GM19463 (cell line): ENCODE measurements at regions not wholly inside any gene's neighbourhood (a gene's known extent, or its start where the extent isn't known, plus 50 kb on each side); places are given as distances from the start of the nearest gene placed in this dataset.

Experiments used
- ATAC-seq: cut with Tn5 transposase; IDR thresholded peaks from one replicate; pipeline ENCODE4 v1.9.1; 2021; ENCODE audit warnings: mild to moderate bottlenecking, moderate library complexity; ENCODE audit not compliant: unreplicated experiment

DNA sequence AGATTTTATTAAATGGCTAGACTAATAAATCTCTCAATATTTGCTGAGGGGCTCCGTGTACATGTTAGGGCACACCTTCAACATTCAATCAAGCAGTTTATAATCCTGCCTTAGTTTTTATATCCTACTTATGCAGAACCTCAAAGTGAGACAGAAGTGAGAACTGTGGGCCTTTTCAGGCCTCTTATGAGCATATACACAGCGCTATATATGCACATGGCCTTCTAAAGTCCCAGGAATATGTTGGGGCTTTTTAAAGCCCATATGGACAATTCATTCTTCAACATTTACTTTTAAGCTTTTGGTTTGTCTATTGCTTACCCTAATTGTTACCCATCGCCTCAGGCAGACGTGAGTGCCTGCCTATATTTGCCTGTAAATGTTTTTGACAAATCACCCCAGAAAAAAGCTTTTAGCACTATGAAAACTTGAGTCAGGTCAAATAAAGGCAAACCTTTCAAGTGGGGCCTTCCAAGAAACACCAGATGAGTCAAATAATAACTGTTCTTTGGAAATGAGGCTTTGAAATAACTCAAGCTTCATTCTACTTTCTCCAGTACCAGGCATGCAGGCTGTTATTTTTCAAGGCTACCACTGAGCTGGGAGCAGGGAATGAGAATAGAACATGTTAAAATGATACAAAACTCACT is 58.2 kb downstream of the ESM1 start:
- ATAC-seq = no peak

DNA sequence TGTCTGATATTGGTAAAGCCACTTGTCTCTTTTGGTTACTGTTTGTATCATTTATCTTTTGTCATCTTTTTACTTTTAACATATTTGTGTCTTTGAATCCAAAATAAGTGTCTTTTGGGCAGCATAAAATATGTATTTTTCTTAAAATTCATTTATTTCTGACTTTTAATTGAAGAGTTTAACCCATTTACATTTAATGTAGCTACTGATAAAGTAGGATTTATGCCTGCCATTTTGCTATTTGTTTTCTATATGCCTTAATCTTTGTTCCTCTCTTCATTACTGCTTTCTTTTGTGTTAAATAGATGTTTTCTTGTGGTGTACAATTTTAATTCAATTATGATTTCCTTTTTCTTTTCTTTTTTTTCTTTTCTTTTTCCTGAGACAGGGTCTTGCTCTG is 60.9 kb downstream of the ESM1 start:
- ATAC-seq = no peak

DNA sequence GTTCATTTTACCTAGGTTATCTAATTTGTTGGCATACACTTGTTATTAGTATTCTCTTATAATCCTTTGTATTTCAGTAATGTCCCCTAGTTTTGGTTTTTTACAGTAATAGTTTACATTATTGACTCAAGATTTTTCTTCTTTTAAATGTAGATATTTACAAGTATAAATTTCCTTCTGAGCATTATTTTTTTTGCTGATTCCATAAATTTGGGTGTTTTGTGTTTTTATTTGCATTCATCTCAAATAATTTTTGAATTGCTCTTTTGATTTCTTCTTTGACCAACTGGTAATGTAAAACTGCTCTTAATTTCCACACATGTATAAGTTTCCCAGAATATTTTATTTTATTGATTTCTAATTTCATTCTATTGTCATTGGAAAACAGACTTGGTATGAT is 68.1 kb downstream of the ESM1 start:
- ATAC-seq = no peak

DNA sequence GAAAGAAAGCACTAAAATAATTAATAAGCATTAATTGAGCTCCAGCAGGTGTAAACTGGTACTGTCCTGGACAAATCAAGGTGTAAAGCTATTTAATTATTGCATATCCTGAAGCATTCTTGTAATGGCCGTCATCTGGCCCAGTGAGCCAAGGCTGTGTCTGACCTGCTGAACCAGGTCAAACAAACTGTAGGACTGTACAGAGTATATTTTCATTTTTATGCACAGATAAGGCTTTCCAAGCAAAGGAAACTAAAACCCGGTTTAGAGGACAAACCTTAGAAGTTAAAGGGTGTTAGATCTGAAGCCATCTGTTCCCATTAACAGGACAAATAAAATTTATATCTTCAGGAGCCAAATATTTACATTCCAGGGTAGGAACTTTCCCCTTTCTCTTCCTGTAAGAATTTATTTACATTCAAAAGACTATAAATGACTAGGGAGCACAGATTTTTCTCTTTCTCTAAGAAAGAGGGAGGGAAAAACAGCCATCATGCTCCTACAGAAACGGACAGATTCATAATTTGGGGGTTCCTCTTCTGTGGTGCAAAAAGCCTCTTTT is 69.8 kb downstream of the ESM1 start:
- no peak for ATAC-seq

DNA sequence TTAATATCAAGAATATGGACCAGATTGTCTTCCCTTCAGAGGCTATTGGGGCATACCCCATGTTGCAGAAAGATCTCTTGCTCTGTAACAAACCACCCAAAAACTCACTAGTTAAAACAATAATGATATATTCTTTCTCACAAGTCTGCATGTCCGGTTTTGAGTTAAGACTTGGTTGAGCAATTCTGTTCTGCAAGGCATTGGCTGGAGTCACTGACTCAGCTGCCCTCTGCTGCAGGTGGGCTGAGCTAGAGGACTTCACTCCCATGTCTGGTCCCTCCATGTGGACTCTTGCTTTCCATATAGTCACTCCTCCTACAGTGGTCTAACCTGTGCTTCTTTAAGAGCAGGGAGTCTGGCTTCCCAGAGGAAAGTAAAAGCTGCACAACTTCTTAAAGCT is 73.4 kb downstream of the ESM1 start:
- ATAC-seq = no peak

DNA sequence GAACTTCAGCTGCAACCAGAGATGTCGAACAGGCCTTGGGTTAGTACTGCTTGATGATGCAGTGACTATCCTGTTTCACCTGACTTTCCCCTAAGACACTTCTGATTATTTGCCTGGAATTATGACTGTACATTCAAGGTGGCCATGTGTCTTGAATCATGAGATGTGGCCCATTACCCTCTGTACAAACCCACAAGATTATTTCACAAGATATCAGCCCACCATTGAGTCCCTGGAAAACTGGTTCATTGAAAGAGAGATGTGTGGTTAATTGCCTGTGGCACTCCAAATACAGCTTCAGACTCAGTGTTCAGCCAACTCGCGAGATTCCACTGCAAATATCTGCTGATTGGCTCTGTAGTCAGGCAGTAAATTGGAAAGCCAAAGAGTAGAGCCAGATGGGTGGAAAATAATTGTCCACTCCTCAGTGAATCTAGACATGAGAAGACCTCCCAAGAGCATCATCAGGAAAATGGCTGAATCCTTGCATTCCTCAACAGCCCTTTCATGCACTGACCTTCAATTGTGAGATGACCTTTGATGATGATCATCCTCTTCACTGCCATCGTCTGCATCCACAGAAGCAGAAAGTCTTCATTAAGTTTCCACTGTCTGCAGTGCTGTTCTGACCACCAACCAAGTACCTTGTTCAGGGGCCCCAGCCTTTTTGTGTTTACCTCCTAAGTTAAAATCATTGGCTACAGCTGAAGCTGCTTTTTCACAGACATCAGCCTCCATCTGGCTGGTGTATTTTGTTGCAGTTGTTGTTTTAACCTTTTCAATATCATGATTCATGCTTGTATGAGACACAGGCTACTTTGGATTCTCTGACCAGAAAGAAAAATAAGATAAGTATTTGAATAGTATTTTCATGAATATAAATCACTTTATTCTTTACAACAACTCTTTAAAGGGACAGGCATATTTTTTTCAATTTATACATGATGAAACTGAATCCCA is 75.2 kb downstream of the ESM1 start:
- no peak for ATAC-seq

DNA sequence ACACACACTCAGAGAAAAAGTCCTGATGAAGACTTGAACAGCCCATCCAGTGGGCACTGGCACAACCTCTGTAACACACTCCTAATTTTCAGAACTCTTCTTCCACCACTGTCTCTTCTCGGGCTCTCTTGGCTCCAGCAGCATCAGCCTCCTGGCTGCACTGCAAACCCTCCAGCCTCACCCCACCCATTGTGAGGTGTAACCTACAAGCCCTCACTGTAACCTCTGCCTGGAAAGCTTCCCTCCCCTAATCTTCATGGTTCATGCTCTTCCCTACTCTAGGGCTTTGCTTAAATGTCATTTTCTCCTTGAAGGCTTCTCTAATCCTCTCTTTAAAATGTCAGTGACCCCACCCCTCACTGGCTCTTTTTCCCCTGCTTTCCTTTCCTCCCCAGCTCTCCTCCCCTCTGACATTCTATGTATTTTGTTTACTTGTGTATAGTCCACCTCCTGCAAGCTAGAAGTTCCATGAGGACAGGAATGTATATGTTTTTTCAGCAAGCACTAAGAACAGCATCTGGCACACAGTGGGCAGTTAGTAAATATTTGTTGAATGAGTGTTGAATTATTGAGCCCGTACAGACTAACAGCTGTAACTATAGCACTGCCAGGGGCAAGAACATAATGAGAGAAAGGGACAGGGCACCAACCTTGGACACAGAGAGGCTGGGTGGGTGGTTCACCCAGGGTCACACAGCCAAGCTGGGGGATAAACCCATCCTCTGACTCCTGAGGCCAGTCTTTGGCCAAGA is 76.4 kb downstream of the ESM1 start:
- no peak for ATAC-seq

DNA sequence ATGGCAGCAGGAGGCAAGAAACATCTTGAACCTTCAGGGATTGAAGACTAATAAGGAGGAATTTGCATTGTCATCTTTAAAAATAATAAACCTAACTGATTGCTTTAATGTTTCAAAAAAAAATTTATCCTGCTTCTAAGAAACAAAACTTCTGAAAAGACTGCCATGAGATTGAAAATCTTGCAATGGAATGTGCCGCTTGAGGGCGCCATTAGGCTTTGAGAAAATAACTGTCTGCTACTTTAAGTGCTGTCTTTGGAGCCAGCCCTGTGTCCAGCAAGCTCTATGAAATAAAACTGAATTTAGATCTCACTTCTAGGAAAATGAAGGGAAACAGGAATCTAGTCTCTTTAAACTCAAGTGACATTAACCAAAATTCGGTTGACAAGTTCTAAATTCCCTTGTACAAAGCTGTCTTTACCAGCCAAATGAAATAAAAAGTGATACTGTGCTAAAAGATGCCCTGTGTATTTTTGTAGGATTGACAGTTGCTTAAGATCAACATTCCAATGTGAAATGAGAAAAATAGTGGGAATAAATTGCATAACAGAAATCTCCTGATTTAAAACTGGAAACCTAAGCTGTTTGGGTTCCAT is 79.4 kb downstream of the ESM1 start:
- no peak for ATAC-seq

DNA sequence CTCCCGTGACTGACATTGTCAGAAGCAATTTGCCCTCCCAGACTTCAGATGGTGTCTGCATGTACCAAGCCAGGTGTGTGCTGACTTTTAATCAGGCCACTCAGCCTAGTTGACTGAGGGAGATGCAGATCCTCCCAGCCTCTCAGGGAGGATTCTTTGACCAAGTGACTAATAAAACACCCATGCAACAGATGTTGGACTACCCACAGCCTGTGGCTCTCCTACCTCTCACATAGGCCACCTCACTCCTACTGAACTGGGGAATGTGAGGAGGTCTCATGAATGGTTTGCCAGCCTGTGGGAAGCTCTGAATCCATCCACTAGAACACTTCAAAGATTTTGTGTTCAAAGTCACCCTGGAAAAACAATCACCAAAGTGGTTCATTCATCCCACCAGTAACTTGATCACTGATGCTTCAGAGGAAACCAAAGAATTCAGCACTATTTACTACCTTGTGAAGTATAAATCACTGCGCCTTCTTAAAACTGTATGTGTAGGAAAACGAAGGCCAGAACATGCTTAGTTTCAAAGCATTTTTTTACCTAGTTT is 80.1 kb downstream of the ESM1 start:
- ATAC-seq = no peak

DNA sequence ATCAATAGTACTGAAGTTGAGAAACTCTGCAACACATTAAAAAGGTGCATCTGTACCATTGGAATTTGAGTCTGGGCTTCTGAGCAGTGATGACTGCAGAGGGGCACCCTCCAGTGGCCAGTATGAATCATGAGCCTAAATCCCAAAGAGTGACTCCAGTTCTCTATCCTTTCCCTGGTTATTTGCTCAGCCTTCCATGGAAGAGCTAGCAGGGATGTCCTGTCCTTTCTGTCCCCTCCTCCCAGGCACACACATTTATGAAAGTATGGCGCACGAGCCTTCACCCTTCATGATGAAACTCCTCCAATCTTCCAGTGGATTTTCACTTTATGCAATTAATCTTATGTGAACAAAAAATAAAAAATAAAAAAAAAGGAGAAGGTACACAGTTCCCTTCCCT is 81.0 kb downstream of the ESM1 start:
- no peak for ATAC-seq

DNA sequence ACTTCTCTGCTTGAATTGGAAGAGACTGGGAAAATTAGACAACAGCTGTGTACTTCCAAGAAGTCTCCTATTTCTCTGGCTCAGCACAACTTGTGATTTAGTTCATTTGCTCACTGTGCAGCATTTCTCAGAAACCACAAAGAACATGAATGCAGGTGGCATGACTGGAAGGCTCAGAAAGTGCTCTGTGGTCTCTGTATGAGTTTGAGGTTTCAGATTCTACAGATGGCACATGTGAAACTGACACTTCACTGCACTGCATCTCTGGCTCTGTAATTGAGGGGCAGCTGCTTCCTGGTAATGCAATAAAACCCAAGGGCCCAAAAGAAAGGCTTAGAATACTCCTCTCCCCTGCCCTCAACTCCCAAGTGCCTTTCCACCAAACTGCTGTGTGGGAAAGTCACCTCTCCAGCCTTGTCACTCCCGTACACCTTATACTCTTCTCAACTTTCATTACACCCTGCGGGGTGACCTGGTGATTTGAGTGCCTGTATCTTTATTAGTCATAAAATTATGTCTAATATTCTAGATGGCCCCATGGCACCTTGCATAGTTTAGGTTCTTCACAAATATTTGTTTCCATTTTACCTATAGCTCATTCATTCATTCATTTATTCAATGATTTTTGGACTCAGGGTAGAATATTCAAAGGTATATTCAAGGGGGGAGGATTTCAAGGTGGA is 82.5 kb downstream of the ESM1 start:
- ATAC-seq = peak; percentile 100

DNA sequence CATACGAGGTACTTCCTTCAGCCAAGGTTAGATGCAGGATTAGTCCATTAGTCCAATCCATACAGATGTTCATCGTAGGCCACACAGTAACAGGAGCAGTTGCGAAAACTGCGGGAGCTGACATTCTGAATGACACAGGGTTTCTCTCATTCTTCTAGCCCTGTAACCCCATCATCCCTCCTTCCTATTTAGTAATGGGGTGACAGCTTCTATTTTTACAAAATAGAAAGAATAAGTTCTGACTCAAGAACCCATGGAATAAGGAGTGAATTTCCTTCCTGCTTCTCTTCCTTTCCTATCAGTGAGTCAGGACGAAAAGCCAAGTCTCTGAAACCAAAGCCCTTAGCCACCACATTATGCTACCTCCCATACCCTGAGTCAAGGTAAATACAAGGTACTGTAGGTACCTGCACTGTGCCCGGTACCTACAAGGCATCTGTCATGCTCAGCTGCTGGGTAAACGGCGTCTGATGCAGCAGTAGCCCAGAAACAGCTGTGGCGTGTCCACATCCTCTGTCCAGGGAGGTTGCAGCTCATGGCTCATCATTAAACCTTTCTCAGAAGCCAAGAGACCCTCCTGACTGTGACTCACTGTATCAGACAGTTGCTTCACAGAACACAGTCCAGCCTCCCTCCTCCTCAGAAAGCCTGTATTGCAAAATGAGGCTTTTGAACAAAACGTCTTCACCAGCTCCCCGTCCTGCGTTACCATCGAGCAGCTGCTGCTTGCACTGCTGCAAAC is 84.2 kb downstream of the ESM1 start:
- ATAC-seq = no peak

DNA sequence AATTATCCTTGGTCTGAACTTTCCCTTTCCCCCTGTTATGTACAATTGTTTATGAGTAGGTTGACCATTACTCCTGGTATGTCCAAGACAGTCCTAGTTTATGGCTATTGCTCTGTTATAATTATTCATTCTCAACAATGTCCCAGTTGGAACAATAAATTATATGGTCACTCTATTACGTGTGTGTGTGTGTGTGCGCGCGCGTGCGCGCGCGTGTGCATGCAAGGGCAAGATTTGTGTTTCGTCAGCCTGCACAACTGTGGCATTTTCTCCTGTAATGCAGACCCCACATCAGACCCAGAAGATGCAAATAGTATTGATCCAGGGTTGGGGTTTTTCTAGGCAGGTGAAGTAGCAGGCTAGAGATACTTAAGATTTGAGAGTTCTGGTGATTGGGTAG is 88.4 kb downstream of the ESM1 start:
- ATAC-seq = no peak

DNA sequence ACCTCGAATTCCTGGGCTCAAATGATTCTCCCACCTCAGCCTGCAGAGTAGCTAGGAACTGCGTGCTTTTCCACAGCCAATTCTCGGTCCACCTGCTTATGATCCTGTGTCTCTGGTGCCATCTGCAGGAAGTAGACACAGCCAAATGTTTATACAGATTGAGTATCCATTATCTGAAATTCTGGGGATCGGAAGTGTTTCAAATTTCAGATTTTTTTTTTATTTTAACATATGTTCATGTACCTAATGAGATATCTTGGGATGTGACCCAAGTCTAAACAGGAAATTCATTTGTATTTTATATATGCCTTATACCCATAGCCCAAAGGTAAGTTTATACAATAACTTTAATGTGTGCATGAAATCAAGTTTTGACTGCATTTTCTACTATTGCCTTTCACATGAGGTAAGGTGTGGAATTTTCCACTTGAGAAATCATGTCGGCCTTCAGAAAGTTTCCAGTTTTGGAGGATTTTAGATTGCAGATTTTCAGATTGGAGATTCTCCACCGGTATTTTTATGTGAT is 89.5 kb downstream of the ESM1 start:
- no peak for ATAC-seq

DNA sequence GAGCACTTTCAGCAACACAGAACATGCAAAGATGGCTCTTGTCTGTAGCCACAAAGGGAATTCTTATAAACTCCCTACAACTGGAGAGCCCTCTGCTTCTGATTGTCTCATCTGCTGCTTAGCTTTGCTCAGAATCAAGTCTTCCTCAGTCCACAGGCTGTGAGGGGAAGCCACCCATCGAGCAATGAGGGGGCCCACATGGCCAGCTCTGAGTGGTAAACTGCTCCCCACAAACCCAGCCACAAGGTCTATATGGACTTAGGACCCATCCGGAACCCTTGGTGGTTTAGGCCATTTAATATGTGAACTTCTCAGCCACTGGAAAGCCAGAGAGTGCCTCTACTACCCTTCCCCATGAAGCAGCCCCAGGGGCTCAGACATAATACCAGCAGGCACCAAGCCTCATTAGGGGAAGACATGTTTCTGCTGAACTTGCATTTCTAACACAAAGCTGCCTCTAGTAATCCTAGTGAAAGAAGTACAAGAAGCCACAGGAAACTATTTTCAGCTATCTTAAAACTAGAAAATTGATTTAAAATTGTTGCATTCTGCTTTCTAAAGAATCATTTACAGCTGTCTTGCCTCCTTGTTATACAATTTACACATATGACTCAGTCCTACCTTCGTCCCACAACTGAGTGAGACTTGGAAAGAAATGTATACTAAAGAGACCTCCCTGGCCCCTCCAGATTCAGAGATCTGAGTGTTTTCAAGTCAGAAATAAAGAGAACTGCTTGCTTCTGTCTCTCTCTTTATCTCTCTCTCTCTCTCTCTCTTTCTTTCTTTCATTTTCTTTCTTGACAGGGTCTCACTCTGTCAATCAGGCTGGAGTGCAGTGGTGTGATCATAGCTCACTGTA is 90.2 kb downstream of the ESM1 start:
- ATAC-seq = no peak

DNA sequence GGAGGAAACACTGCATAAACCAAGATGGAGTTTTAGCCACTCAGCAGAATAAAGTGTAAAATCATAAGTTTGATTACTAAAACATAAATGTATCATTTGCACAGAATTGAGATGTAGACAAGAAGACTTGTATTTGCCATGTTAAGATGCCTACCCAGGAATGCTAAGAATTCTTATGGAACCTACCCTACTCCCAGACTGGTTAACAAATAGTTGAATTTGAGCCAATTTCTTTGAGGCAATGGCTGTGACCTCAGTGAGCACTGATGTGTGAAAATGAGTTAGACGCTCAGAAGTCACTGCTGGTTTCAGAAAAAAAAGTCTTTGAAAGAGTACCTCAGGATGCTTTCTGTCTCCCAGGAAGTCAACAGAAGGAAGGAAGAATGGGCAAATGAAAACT is 95.6 kb downstream of the ESM1 start:
- no peak for ATAC-seq

DNA sequence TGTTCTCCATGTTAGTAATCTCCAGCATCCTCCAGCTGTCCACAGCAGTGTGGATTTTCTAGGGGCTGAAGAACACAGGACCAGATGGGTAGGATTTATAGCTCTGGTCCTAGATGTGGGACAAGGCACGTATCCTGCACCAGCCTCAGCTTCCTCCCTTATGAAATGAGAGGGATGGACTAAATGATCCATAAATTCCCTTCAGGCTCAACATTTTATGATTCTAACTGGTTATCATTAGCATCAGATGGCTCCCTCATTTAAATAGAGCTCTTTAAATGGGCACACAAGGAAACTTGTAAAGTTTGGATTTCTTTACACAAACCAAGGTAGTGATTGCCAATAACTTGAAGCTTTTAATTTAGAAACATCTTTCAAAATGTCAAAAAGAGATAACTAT is 97.7 kb downstream of the ESM1 start:
- ATAC-seq = no peak

DNA sequence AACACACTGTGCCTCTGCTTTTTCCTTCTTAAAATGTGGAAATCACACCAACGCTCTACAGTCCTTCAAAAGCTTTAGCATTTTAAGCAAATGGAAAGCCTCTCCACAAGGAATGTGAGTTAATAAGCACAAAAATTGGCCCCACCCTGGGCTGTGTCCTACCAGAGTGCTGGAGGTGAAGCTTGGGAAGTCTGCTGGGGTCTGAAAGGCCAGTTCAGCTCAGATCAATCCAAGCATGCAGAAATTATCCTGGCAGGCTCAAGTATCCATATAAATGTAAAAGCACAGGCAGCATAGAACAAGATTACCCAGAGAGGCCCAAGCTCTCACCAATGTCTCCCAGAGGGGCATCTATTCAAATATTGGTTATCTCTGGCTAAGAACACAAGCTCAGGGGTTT is 98.5 kb downstream of the ESM1 start:
- ATAC-seq = no peak
